SH-SY5Y (cell line): ENCODE measurements at regions not wholly inside any gene's neighbourhood (a gene's known extent, or its start where the extent isn't known, plus 50 kb on each side); places are given as distances from the start of the nearest gene placed in this dataset.

Experiments used
- GATA2 ChIP-seq: IDR thresholded peaks from 2 replicates; pipeline ENCODE4 v1.6.1; 2011; ENCODE audit warnings: mild to moderate bottlenecking, low read depth, low read length
- GATA3 ChIP-seq: IDR thresholded peaks from 2 replicates; pipeline ENCODE4 v1.6.1; 2011; ENCODE audit warnings: low read depth, mild to moderate bottlenecking, low read length, moderate library complexity

- TF ChIP-seq GATA3 (no peak), GATA2 (no peak)
Measured at GRCh38 chr2:209094221-209094620, 329.6 kb upstream of the MAP2 start.
